HEK293T (cell line): ENCODE measurements at regions not wholly inside any gene's neighbourhood (a gene's known extent, or its start where the extent isn't known, plus 50 kb on each side); places are given as distances from the start of the nearest gene placed in this dataset.
"Not testable (repeated sequence)": the region's sequence is repeated elsewhere in the genome, so short reads cannot be mapped to it uniquely, and the experiment has no call there.

Source experiments
- CTCF ChIA-PET: fragments of 350-600 bp; formaldehyde crosslinking; extraction: SDS; loops from one replicate; lab custom pipeline; 2021; ENCODE audit warnings: antibody characterized with exemption, inconsistent platforms; lab: Yijun Ruan, JAX
- POLR2A ChIA-PET: fragments of 350-600 bp; formaldehyde crosslinking; extraction: SDS; loops from one replicate; lab custom pipeline; 2020; ENCODE audit warnings: antibody characterized with exemption, inconsistent platforms; lab: Yijun Ruan, JAX
- DNase-seq: peaks from one replicate; pipeline ENCODE4 v3.0.0; 2012; ENCODE audit warnings: mixed read lengths; ENCODE audit errors: extremely low spot score
- ARNT ChIP-seq: fragments of 450-650 bp; IDR thresholded peaks from 2 replicates; pipeline ENCODE4 v1.6.1; 2017; ENCODE audit warnings: mild to moderate bottlenecking
- BHLHE40 ChIP-seq: fragments of 450-650 bp; IDR thresholded peaks from 2 replicates; pipeline ENCODE4 v1.6.1; 2016; ENCODE audit warnings: mild to moderate bottlenecking, moderate library complexity, borderline replicate concordance
- CTBP1 ChIP-seq: fragments of 450-650 bp; IDR thresholded peaks from 2 replicates; pipeline ENCODE4 v1.6.1; 2016; ENCODE audit warnings: borderline replicate concordance
- ELF4 ChIP-seq: fragments of 450-650 bp; IDR thresholded peaks from 2 replicates; pipeline ENCODE4 v1.6.1; 2017; ENCODE audit warnings: antibody characterized with exemption
- FOXA1 ChIP-seq: fragments of 450-650 bp; IDR thresholded peaks from 2 replicates; pipeline ENCODE4 v1.6.1; 2016; ENCODE audit warnings: mild to moderate bottlenecking
- FOXK2 ChIP-seq: fragments of 450-650 bp; IDR thresholded peaks from 2 replicates; pipeline ENCODE4 v1.6.1; 2016; ENCODE audit warnings: mild to moderate bottlenecking
- FOXM1 ChIP-seq: fragments of 450-650 bp; IDR thresholded peaks from 2 replicates; pipeline ENCODE4 v1.6.1; 2017; ENCODE audit warnings: mild to moderate bottlenecking, borderline replicate concordance
- HDGF ChIP-seq: fragments of 450-650 bp; IDR thresholded peaks from 2 replicates; pipeline ENCODE4 v1.6.1; 2017; ENCODE audit warnings: antibody characterized with exemption, borderline replicate concordance
- L3MBTL2 ChIP-seq: fragments of 450-650 bp; conservative IDR thresholded peaks from 2 replicates; pipeline ENCODE4 v1.6.1; 2016; ENCODE audit warnings: mild to moderate bottlenecking
- LEF1 ChIP-seq: fragments of 450-650 bp; IDR thresholded peaks from 2 replicates; pipeline ENCODE4 v1.6.1; 2017; ENCODE audit warnings: mild to moderate bottlenecking, borderline replicate concordance
- NFRKB ChIP-seq: fragments of 450-650 bp; IDR thresholded peaks from 2 replicates; pipeline ENCODE4 v1.6.1; 2016; ENCODE audit warnings: mild to moderate bottlenecking, moderate library complexity
- SP1 ChIP-seq: fragments of 450-650 bp; IDR thresholded peaks from 2 replicates; pipeline ENCODE4 v1.6.1; 2017
- SUZ12 ChIP-seq: fragments of 450-650 bp; IDR thresholded peaks from 2 replicates; pipeline ENCODE4 v1.6.1; 2016; ENCODE audit warnings: mild to moderate bottlenecking
- TARDBP ChIP-seq: fragments of 450-650 bp; IDR thresholded peaks from 2 replicates; pipeline ENCODE4 v1.6.1; 2016
- ZNF384 ChIP-seq: fragments of 450-650 bp; IDR thresholded peaks from 2 replicates; pipeline ENCODE4 v1.6.1; 2016
- TF ChIP-seq, protein P1 (sequence below): fragments of 450-650 bp; IDR thresholded peaks from 2 replicates; pipeline ENCODE4 v1.6.1; 2016

DNA sequence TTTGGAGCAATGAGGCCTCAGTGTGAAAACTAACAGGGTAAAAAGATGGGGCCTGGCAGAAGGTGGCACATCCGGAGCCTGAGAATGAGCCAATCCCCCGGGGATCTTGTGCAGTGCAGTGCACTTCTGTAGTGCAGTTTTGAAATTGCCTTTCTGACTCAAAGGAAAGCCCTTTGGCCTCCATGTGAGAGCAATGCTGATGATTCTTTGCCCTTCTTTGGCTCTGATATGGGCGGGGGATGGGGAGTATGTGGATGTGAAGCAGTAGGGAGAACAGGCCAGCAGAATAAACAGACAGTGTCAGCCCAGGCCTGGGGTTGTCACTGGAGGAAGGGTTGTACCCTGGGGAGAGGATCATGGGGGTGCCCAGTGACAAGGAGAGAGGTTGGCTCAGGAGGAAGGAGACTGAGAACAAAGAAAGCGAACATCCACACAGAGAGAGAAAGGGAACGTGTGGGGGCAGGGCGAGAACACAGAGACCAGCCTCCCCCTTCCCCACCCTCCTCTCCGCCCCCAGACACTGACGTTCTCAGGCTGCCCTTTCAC is 351.2 kb downstream of the CDC5L start:
- no peak for DNase-seq
- ChIA-PET POLR2A (no interaction called here), CTCF (no interaction called here)
- TF ChIP-seq BHLHE40 (no peak), FOXK2 (no peak), FOXM1 (no peak), TARDBP (no peak)

DNA sequence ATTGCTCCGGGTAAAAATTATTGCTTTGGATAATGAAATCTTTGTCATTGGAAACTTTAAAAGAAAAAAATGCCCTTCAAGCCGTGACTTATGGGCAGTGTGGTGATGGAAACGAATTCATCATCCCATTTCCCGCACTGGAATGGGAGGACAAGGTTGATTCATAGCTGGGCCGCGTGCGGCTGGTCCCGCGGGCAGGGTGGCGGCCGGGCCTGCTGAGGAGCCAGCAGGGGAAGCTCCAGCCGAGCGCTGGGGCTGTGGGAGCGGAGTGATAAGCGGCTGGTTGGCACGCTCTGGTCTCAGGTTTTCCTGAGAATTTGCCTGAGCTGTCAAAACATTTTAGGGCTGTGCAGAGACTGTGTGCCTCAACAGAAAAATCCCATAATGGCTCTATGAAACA is 351.7 kb downstream of the CDC5L start:
- CTCF ChIA-PET = no interaction called here
- TF ChIP-seq SP1 (no peak), ARNT (no peak), FOXM1 (no peak), FOXA1 (no peak), ELF4 (no peak), L3MBTL2 (no peak), BHLHE40 (no peak)
- TF ChIP-seq, protein P1, sequence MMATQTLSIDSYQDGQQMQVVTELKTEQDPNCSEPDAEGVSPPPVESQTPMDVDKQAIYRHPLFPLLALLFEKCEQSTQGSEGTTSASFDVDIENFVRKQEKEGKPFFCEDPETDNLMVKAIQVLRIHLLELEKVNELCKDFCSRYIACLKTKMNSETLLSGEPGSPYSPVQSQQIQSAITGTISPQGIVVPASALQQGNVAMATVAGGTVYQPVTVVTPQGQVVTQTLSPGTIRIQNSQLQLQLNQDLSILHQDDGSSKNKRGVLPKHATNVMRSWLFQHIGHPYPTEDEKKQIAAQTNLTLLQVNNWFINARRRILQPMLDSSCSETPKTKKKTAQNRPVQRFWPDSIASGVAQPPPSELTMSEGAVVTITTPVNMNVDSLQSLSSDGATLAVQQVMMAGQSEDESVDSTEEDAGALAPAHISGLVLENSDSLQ = no peak
- POLR2A ChIA-PET = interaction anchor here (0.7 kb wide), 1 partner anchor 645 kb away, joined by 3 read pairs; no protein-coding TSS in a partner anchor
- no peak for DNase-seq

- CTCF ChIA-PET = no interaction called here
- no peak for DNase-seq
- TF ChIP-seq ARNT = no peak
- no peak for TF ChIP-seq FOXK2
- no peak for TF ChIP-seq TARDBP
- no peak for TF ChIP-seq BHLHE40
- TF ChIP-seq NFRKB = no peak
- TF ChIP-seq HDGF = no peak
- no peak for TF ChIP-seq LEF1
- TF ChIP-seq, protein P1 = no peak
- TF ChIP-seq SUZ12 = no peak
- TF ChIP-seq ELF4 = no peak
- no peak for TF ChIP-seq FOXA1
- TF ChIP-seq L3MBTL2 = no peak
- no peak for TF ChIP-seq ZNF384
- no peak for TF ChIP-seq CTBP1
- TF ChIP-seq FOXM1 = no peak
- POLR2A ChIA-PET = no interaction called here
These were observed 353.1 kb downstream of the CDC5L start for GRCh38 chr6:44740566-44741120.

- no peak for DNase-seq
- TF ChIP-seq FOXK2 (no peak), CTBP1 (no peak), TARDBP (no peak), FOXA1 (no peak)
- POLR2A ChIA-PET = no interaction called here
- CTCF ChIA-PET = no interaction called here
These were observed 354.7 kb downstream of the CDC5L start for GRCh38 chr6:44742201-44742600.

- no peak for DNase-seq
- ChIA-PET POLR2A (no interaction called here), CTCF (interaction anchor here (0.6 kb wide), 1 partner anchor 233 kb away, joined by 3 read pairs; no protein-coding TSS in a partner anchor)
- TF ChIP-seq FOXA1 (no peak), HDGF (no peak), CTBP1 (no peak), SP1 (no peak), ARNT (no peak), SUZ12 (no peak), LEF1 (no peak), BHLHE40 (no peak)
- TF ChIP-seq, protein P1 = no peak
These were observed 355.4 kb downstream of the CDC5L start for GRCh38 chr6:44742828-44743372.

DNA sequence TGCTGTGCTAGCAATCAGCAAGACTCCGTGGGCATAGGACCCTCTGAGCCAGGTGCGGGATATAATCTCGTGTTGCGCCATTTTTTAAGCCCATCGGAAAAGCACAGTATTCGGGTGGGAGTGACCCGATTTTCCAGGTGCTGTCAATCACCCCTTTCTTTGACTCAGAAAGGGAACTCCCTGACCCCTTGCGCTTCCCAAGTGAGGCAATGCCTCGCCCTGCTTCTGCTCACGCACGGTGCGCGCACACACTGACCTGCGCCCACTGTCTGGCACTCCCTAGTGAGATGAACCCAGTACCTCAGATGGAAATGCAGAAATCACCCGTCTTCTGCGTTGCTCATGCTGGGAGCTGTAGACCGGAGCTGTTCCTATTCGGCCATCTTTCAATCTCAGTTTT is 372.6 kb downstream of the CDC5L start:
- DNase-seq, POLR2A ChIA-PET, CTCF ChIA-PET: not testable (repeated sequence)

DNA sequence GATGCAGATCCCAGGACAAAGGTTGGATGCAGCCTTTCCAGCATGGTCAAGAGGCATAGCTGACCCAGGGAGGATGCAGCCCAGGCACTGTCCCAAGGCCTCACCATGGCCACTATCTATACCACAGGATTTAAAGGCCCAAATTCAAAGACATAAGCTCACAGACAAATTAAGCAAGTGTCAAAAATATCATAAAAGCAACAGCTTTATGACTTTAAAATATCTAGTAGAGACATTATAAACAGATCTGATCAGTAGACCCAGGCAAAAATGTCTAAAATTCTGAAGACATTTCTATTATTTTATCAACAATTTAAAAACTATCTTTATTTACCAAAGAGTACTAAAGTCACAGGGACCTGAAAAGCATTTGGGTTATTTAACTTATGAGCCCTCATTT is 373.5 kb downstream of the CDC5L start:
- ChIA-PET CTCF (no interaction called here), POLR2A (no interaction called here)
- TF ChIP-seq FOXM1 (no peak), ELF4 (no peak), CTBP1 (no peak), FOXK2 (no peak), TARDBP (no peak), BHLHE40 (no peak), SP1 (no peak), NFRKB (no peak), FOXA1 (no peak), L3MBTL2 (no peak), HDGF (no peak)
- no peak for DNase-seq
